AG09309 (cell line): ENCODE measurements at regions not wholly inside any gene's neighbourhood (a gene's known extent, or its start where the extent isn't known, plus 50 kb on each side); places are given as distances from the start of the nearest gene placed in this dataset.
"Not testable (repeated sequence)": the region's sequence is repeated elsewhere in the genome, so short reads cannot be mapped to it uniquely, and the experiment has no call there.

Experiments used
- DNase-seq: peaks from one replicate; pipeline ENCODE4 v3.0.0-alpha.2; 2010; ENCODE audit warnings: low read depth
- H3K4me3 ChIP-seq: 2 replicates; pipeline ENCODE4 v1.5.1; 2011; ENCODE audit warnings: mild to moderate bottlenecking, low read depth, low read length, moderate library complexity; ENCODE audit not compliant: control insufficient read depth
- CTCF ChIP-seq: IDR thresholded peaks from 2 replicates; pipeline ENCODE4 v1.5.1; 2011; ENCODE audit warnings: mild to moderate bottlenecking, low read depth, low read length, inconsistent platforms; ENCODE audit not compliant: insufficient read depth, control insufficient read depth; ENCODE audit errors: missing control alignments

GRCh38 chr2:16218161-16218560 lies 277.8 kb downstream of the MYCN start:
- DNase-seq: no peak
- no peak overlapping the region for H3K4me3 ChIP-seq
- TF ChIP-seq CTCF: no peak

- DNase-seq: not testable (repeated sequence)
These were observed 277.4 kb downstream of the MYCN start for GRCh38 chr2:16217741-16218140.

GRCh38 chr2:16217291-16217690 lies 276.9 kb downstream of the MYCN start:
- no peak for TF ChIP-seq CTCF
- H3K4me3 ChIP-seq: no peak overlapping the region
- no peak for DNase-seq

More at GRCh38 chr2:16217741-16218140, 277.4 kb downstream of the MYCN start:
- H3K4me3 ChIP-seq: not testable (repeated sequence)

GRCh38 chr2:16216558-16216945 lies 276.2 kb downstream of the MYCN start:
- DNase-seq: no peak
- no peak for TF ChIP-seq CTCF
- no peak overlapping the region for H3K4me3 ChIP-seq

- DNase-seq: no peak
- no peak overlapping the region for H3K4me3 ChIP-seq
- no peak for TF ChIP-seq CTCF
These were observed 275.7 kb downstream of the MYCN start for GRCh38 chr2:16215902-16216557.

- TF ChIP-seq CTCF: no peak
- no peak overlapping the region for H3K4me3 ChIP-seq
- no peak for DNase-seq
These were observed 274.5 kb downstream of the MYCN start for GRCh38 chr2:16214861-16215260.

- H3K4me3 ChIP-seq: no peak overlapping the region
- DNase-seq: no peak
- TF ChIP-seq CTCF: no peak
These were observed 274.0 kb downstream of the MYCN start for GRCh38 chr2:16214391-16214790.
